Liver (tissue), 9 donors: ENCODE measurements at regions not wholly inside any gene's neighbourhood (a gene's known extent, or its start where the extent isn't known, plus 50 kb on each side); places are given as distances from the start of the nearest gene placed in this dataset. TPM values are rescaled to one million over a fixed set of nuclear protein-coding genes. Genes with fewer than 3 reads are reported as not detected.

Experiments
- DNase-seq: peaks from one replicate; pipeline ENCODE4 v3.0.0-alpha.2; 2017; ENCODE audit warnings: low spot score
- H3K27ac ChIP-seq, 2 donors: one replicate each; pipeline ENCODE4 v1.7.0; 2013; ENCODE audit warnings: inconsistent platforms in 2 of 2, low read length in 2 of 2, control low read depth in 1 of 2, low read depth in 1 of 2, mild to moderate bottlenecking in 1 of 2
- H3K27me3 ChIP-seq, 4 donors: one replicate each; pipeline versions ENCODE4 v1.6.1 to v1.7.0; 2013; ENCODE audit warnings: low read length in 3 of 4, inconsistent platforms in 1 of 4, mild to moderate bottlenecking in 1 of 4, moderate library complexity in 1 of 4; ENCODE audit not compliant: control insufficient read depth in 4 of 4, insufficient read depth in 4 of 4
- H3K36me3 ChIP-seq, 4 donors: one replicate each; pipeline versions ENCODE4 v1.6.1 to v1.7.0; 2013; ENCODE audit warnings: low read length in 3 of 4, mild to moderate bottlenecking in 3 of 4, low read depth in 1 of 4, moderate library complexity in 1 of 4; ENCODE audit not compliant: control insufficient read depth in 4 of 4, insufficient read depth in 3 of 4
- H3K4me1 ChIP-seq, 4 donors: one replicate each; pipeline versions ENCODE4 v1.6.1 to v1.7.0; 2013; ENCODE audit warnings: low read length in 3 of 4, mild to moderate bottlenecking in 3 of 4, moderate library complexity in 1 of 4; ENCODE audit not compliant: control insufficient read depth in 4 of 4, insufficient read depth in 4 of 4
- H3K4me3 ChIP-seq, 3 donors: one replicate each; pipeline versions ENCODE4 v1.6.1 to v1.7.0; 2013; ENCODE audit warnings: low read length in 3 of 3, control low read depth in 1 of 3, low read depth in 1 of 3, mild to moderate bottlenecking in 1 of 3
- H3K9ac ChIP-seq, 2 donors: one replicate each; pipeline ENCODE4 v1.7.0; 2013; ENCODE audit warnings: low read length in 2 of 2, mild to moderate bottlenecking in 2 of 2, moderate library complexity in 2 of 2, control low read depth in 1 of 2, low read depth in 1 of 2
- H3K9me3 ChIP-seq, 4 donors: one replicate each; pipeline versions ENCODE4 v1.6.1 to v1.7.0; 2013; ENCODE audit warnings: low read length in 3 of 4; ENCODE audit not compliant: control insufficient read depth in 4 of 4
- ATF3 ChIP-seq: IDR thresholded peaks from 2 replicates; pipeline ENCODE4 v1.6.1; 2016; ENCODE audit warnings: antibody characterized with exemption
- CTCF ChIP-seq: fragments of 150-350 bp; IDR thresholded peaks from 2 replicates; pipeline ENCODE4 v1.5.1; 2017; ENCODE audit warnings: improper control_type of control experiment, low read depth, low read length; ENCODE audit not compliant: missing input control
- EGR1 ChIP-seq, 2 donors: IDR thresholded peaks; 2 replicates each; pipeline ENCODE4 v1.6.1; 2016 to 2018; ENCODE audit warnings: antibody characterized with exemption in 2 of 2, low read depth in 2 of 2
- FOXA2 ChIP-seq: IDR thresholded peaks from 2 replicates; pipeline ENCODE4 v1.6.1; 2016; ENCODE audit warnings: antibody characterized with exemption
- GABPA ChIP-seq, 2 donors: IDR thresholded peaks in 1 of 2; conservative IDR thresholded peaks in 1 of 2; 2 replicates each; pipeline ENCODE4 v1.6.1; 2016; ENCODE audit warnings: antibody characterized with exemption in 2 of 2, mild to moderate bottlenecking in 1 of 2, moderate library complexity in 1 of 2
- HNF4A ChIP-seq, 2 donors: conservative IDR thresholded peaks; 2 replicates each; pipeline ENCODE4 v1.6.1; 2016; ENCODE audit warnings: antibody characterized with exemption in 2 of 2, mild to moderate bottlenecking in 2 of 2
- HNF4G ChIP-seq: IDR thresholded peaks from 2 replicates; pipeline ENCODE4 v1.6.1; 2016; ENCODE audit warnings: antibody characterized with exemption
- NR2F2 ChIP-seq: IDR thresholded peaks from 2 replicates; pipeline ENCODE4 v1.6.1; 2016; ENCODE audit warnings: antibody characterized with exemption
- RAD21 ChIP-seq, 2 donors: IDR thresholded peaks; 2 replicates each; pipeline ENCODE4 v1.6.1; 2016; ENCODE audit warnings: antibody characterized with exemption in 2 of 2, mild to moderate bottlenecking in 2 of 2
- SP1 ChIP-seq: IDR thresholded peaks from 2 replicates; pipeline ENCODE4 v1.6.1; 2018; ENCODE audit warnings: antibody characterized with exemption, mild to moderate bottlenecking
- YY1 ChIP-seq: IDR thresholded peaks from 2 replicates; pipeline ENCODE4 v1.6.1; 2016; ENCODE audit warnings: antibody characterized with exemption, mild to moderate bottlenecking
- WGBS: extraction: QIAGEN DNeasy Blood & Tissue Kit; methylation state at CpG from one replicate; pipeline ENCODE4 v1.1.7; 2013; 5-methylcytosine and 5-hydroxymethylcytosine counted together
- small RNA-seq: library from RNA; depleted of rRNA; stranded (forward); fragments of <200 nt; gene quantifications from one replicate; pipeline ENCODE3, GENCODE V24; 2014
- donor health status: healthy.
- donor health status: healthy.
- donor health status: healthy.
- donor health status: healthy.
- donor health status: healthy.

- TF ChIP-seq YY1: no peak
- TF ChIP-seq HNF4A (conservative IDR thresholded peaks at IDR 0.05): no peak
- TF ChIP-seq FOXA2: no peak
- TF ChIP-seq CTCF: no peak
- no peak for TF ChIP-seq HNF4G
- no peak for TF ChIP-seq NR2F2
- no peak for TF ChIP-seq GABPA (IDR thresholded peaks at IDR 0.05 in 1 of 2, conservative IDR thresholded peaks at IDR 0.05 in 1 of 2)
- no peak for TF ChIP-seq RAD21 (IDR thresholded peaks at IDR 0.05)
- no peak for TF ChIP-seq SP1
- no peak for TF ChIP-seq ATF3
- no peak for TF ChIP-seq EGR1 (IDR thresholded peaks at IDR 0.05; ENCODE audit: low read depth in 2 of 2)
- no peak overlapping the region for H3K9ac ChIP-seq
- H3K9me3 ChIP-seq: no peaks in the 10 kb centered on the region
- H3K4me3 ChIP-seq: no peak overlapping the region
- no peak overlapping the region for H3K27ac ChIP-seq
- H3K36me3 ChIP-seq: peaks cover 0 to 2% (median 0%) of the 10 kb centered on the region in 4 donors
- no peak for DNase-seq
- 71% methylated on average over 3 of the region's 3 CpGs for WGBS
- peaks cover 0 to 2% (median 0%) of the 10 kb centered on the region in 4 donors for H3K4me1 ChIP-seq
- no peaks in the 10 kb centered on the region for H3K27me3 ChIP-seq
These were observed 54.1 kb upstream of the CHD1 start for GRCh38 chr5:98982880-98983279.

Small RNA genes in the stretch of these regions (small RNA-seq; reads per million reads assigned to genes)
- gene MTND4LP5 (not detected), gene RF00019 (not detected), gene RNU6-1119P (not detected)
